HG03520 (cell line): ENCODE measurements at regions not wholly inside any gene's neighbourhood (a gene's known extent, or its start where the extent isn't known, plus 50 kb on each side); places are given as distances from the start of the nearest gene placed in this dataset.

Experiments used
- ATAC-seq: cut with Tn5 transposase; IDR thresholded peaks from one replicate; pipeline ENCODE4 v1.9.1; 2021; ENCODE audit warnings: mild to moderate bottlenecking, moderate library complexity; ENCODE audit not compliant: unreplicated experiment

- ATAC-seq = no peak
Measured at GRCh38 chr2:19045151-19045550, 313.3 kb downstream of the OSR1 start.

GRCh38 chr2:19043893-19044292 lies 314.5 kb downstream of the OSR1 start:
- no peak for ATAC-seq

GRCh38 chr2:19041434-19042041 lies 316.9 kb downstream of the OSR1 start:
- ATAC-seq = no peak

GRCh38 chr2:19038071-19039015 lies 320.1 kb downstream of the OSR1 start:
- ATAC-seq = no peak

GRCh38 chr2:19036091-19036490 lies 322.3 kb downstream of the OSR1 start:
- ATAC-seq = no peak

- no peak for ATAC-seq
Measured at GRCh38 chr2:19035238-19035637, 323.2 kb downstream of the OSR1 start.

- ATAC-seq = no peak
Measured at GRCh38 chr2:19033240-19033639, 325.2 kb downstream of the OSR1 start.

- ATAC-seq = no peak
Measured at GRCh38 chr2:19031642-19032041, 326.8 kb downstream of the OSR1 start.

GRCh38 chr2:19029655-19030054 lies 328.8 kb downstream of the OSR1 start:
- ATAC-seq = no peak

GRCh38 chr2:19028587-19029375 lies 329.6 kb downstream of the OSR1 start:
- ATAC-seq = no peak

- no peak for ATAC-seq
Measured at GRCh38 chr2:19027626-19028025, 330.8 kb downstream of the OSR1 start.

- no peak for ATAC-seq
Measured at GRCh38 chr2:19026261-19026660, 332.2 kb downstream of the OSR1 start.

- no peak for ATAC-seq
Measured at GRCh38 chr2:19022334-19022733, 336.1 kb downstream of the OSR1 start.

- no peak for ATAC-seq
Measured at GRCh38 chr2:19021721-19022120, 336.7 kb downstream of the OSR1 start.

GRCh38 chr2:19021100-19021476 lies 337.3 kb downstream of the OSR1 start:
- no peak for ATAC-seq

- ATAC-seq = no peak
Measured at GRCh38 chr2:19020144-19021099, 338.0 kb downstream of the OSR1 start.

- no peak for ATAC-seq
Measured at GRCh38 chr2:19009510-19009909, 348.9 kb downstream of the OSR1 start.

GRCh38 chr2:19003554-19003953 lies 354.9 kb downstream of the OSR1 start:
- ATAC-seq = no peak

- no peak for ATAC-seq
Measured at GRCh38 chr2:19000776-19001175, 357.6 kb downstream of the OSR1 start.

- ATAC-seq = no peak
Measured at GRCh38 chr2:18999198-18999597, 359.2 kb downstream of the OSR1 start.
